Kidney epithelial cell (primary cell): ENCODE measurements at regions not wholly inside any gene's neighbourhood (a gene's known extent, or its start where the extent isn't known, plus 50 kb on each side); places are given as distances from the start of the nearest gene placed in this dataset.
A peak's percentile ranks its signal among the peaks of the same experiment; 100 is the strongest.

Source experiments
- DNase-seq: peaks from one replicate; pipeline ENCODE4 v3.0.0-alpha.2; 2010; ENCODE audit warnings: low read depth
- H3K27me3 ChIP-seq: 2 replicates; pipeline ENCODE4 v1.6.0; 2011; ENCODE audit warnings: low read length; ENCODE audit not compliant: control insufficient read depth, insufficient read depth
- H3K36me3 ChIP-seq: 2 replicates; pipeline ENCODE4 v1.5.1; 2011; ENCODE audit warnings: low read length; ENCODE audit not compliant: control insufficient read depth, insufficient read depth
- H3K4me3 ChIP-seq: 2 replicates; pipeline ENCODE4 v1.5.1; 2011; ENCODE audit warnings: low read depth, mild to moderate bottlenecking, control low read depth, low read length
- CTCF ChIP-seq: IDR thresholded peaks from 2 replicates; pipeline ENCODE4 v1.5.1; 2011; ENCODE audit warnings: mild to moderate bottlenecking, moderate library complexity, low read length, control low read depth, inconsistent platforms; ENCODE audit not compliant: insufficient read depth, poor library complexity, severe bottlenecking

GRCh38 chr6:15950962-15951569 is 177.8 kb upstream of the MYLIP start:
- Histone ChIP-seq H3K27me3 (no peaks in the 10 kb centered on the region), H3K4me3 (no peak overlapping the region), H3K36me3 (no peaks in the 10 kb centered on the region)
- no peak for TF ChIP-seq CTCF
- no peak for DNase-seq

GRCh38 chr6:15949982-15950381 is 178.9 kb upstream of the MYLIP start:
- Histone ChIP-seq H3K27me3 (no peaks in the 10 kb centered on the region), H3K36me3 (no peaks in the 10 kb centered on the region), H3K4me3 (no peak overlapping the region)
- TF ChIP-seq CTCF, result no peak
- DNase-seq, result no peak

GRCh38 chr6:15948930-15949900 is 179.7 kb upstream of the MYLIP start:
- peak overlapping the region; percentile 7 for H3K4me3 ChIP-seq
- peak; percentile 77 for DNase-seq
- TF ChIP-seq CTCF, result no peak
- H3K36me3 ChIP-seq, result no peaks in the 10 kb centered on the region
- no peaks in the 10 kb centered on the region for H3K27me3 ChIP-seq

- H3K4me3 ChIP-seq, result no peak overlapping the region
- H3K27me3 ChIP-seq, result no peaks in the 10 kb centered on the region
- no peaks in the 10 kb centered on the region for H3K36me3 ChIP-seq
- no peak for TF ChIP-seq CTCF
- no peak for DNase-seq
These were observed 181.0 kb upstream of the MYLIP start for GRCh38 chr6:15947923-15948322.

GRCh38 chr6:15947436-15947835 is 181.4 kb upstream of the MYLIP start:
- no peak for DNase-seq
- Histone ChIP-seq H3K36me3 (no peaks in the 10 kb centered on the region), H3K4me3 (no peak overlapping the region), H3K27me3 (no peaks in the 10 kb centered on the region)
- TF ChIP-seq CTCF, result no peak
